Mucosa of rectum (tissue), 2 donors: ENCODE measurements at regions not wholly inside any gene's neighbourhood (a gene's known extent, or its start where the extent isn't known, plus 50 kb on each side); places are given as distances from the start of the nearest gene placed in this dataset.

Source experiments
- H3K27ac ChIP-seq, 2 donors: one replicate each; pipeline ENCODE4 v1.7.0; 2013; ENCODE audit warnings: inconsistent platforms in 2 of 2, low read depth in 2 of 2, low read length in 2 of 2
- H3K27me3 ChIP-seq, 2 donors: one replicate each; pipeline ENCODE4 v1.7.0; 2013; ENCODE audit warnings: low read length in 2 of 2; ENCODE audit not compliant: control insufficient read depth in 2 of 2, insufficient read depth in 2 of 2
- H3K36me3 ChIP-seq, 2 donors: one replicate each; pipeline ENCODE4 v1.7.0; 2013; ENCODE audit warnings: low read length in 2 of 2; ENCODE audit not compliant: control insufficient read depth in 2 of 2, insufficient read depth in 2 of 2
- H3K4me1 ChIP-seq, 2 donors: one replicate each; pipeline ENCODE4 v1.7.0; 2013; ENCODE audit warnings: low read length in 2 of 2, mild to moderate bottlenecking in 1 of 2; ENCODE audit not compliant: control insufficient read depth in 2 of 2, insufficient read depth in 2 of 2
- H3K4me3 ChIP-seq, 2 donors: one replicate each; pipeline ENCODE4 v1.7.0; 2013; ENCODE audit warnings: low read length in 2 of 2
- H3K9ac ChIP-seq, 2 donors: one replicate each; pipeline ENCODE4 v1.7.0; 2013; ENCODE audit warnings: low read length in 2 of 2, low read depth in 1 of 2, mild to moderate bottlenecking in 1 of 2
- H3K9me3 ChIP-seq, 2 donors: one replicate each; pipeline ENCODE4 v1.7.0; 2013; ENCODE audit warnings: low read length in 2 of 2; ENCODE audit not compliant: control insufficient read depth in 2 of 2
- donor health status: healthy.
- donor health status: Normal muscosa, but diverticular disease.

- no peaks in the 10 kb centered on the region for H3K36me3 ChIP-seq
- no peak overlapping the region for H3K27ac ChIP-seq
- no peaks in the 10 kb centered on the region for H3K9me3 ChIP-seq
- no peak overlapping the region for H3K9ac ChIP-seq
- no peaks in the 10 kb centered on the region for H3K4me1 ChIP-seq
- no peaks in the 10 kb centered on the region for H3K27me3 ChIP-seq
- no peak overlapping the region for H3K4me3 ChIP-seq
These were observed 151.0 kb upstream of the AHR start for GRCh38 chr7:17147409-17147808.

GRCh38 chr7:17150018-17150417 is 148.4 kb upstream of the AHR start:
- Histone ChIP-seq H3K27ac (no peak overlapping the region), H3K36me3 (no peaks in the 10 kb centered on the region), H3K9ac (no peak overlapping the region), H3K27me3 (no peaks in the 10 kb centered on the region), H3K9me3 (no peaks in the 10 kb centered on the region), H3K4me3 (no peak overlapping the region), H3K4me1 (no peaks in the 10 kb centered on the region)

- Histone ChIP-seq H3K9ac (no peak overlapping the region), H3K9me3 (no peaks in the 10 kb centered on the region), H3K4me3 (no peak overlapping the region), H3K27ac (no peak overlapping the region), H3K36me3 (no peaks in the 10 kb centered on the region), H3K4me1 (no peaks in the 10 kb centered on the region), H3K27me3 (no peaks in the 10 kb centered on the region)
These were observed 145.7 kb upstream of the AHR start for GRCh38 chr7:17152721-17153120.

GRCh38 chr7:17153536-17153935 is 144.9 kb upstream of the AHR start:
- H3K27ac ChIP-seq = no peak overlapping the region
- H3K4me3 ChIP-seq = no peak overlapping the region
- no peaks in the 10 kb centered on the region for H3K27me3 ChIP-seq
- H3K36me3 ChIP-seq = no peaks in the 10 kb centered on the region
- no peaks in the 10 kb centered on the region for H3K9me3 ChIP-seq
- H3K4me1 ChIP-seq = no peaks in the 10 kb centered on the region
- no peak overlapping the region for H3K9ac ChIP-seq

- H3K4me3 ChIP-seq = no peak overlapping the region
- H3K27me3 ChIP-seq = no peaks in the 10 kb centered on the region
- H3K36me3 ChIP-seq = no peaks in the 10 kb centered on the region
- H3K9me3 ChIP-seq = no peaks in the 10 kb centered on the region
- H3K4me1 ChIP-seq = no peaks in the 10 kb centered on the region
- no peak overlapping the region for H3K27ac ChIP-seq
- H3K9ac ChIP-seq = no peak overlapping the region
These were observed 142.9 kb upstream of the AHR start for GRCh38 chr7:17155529-17155928.

GRCh38 chr7:17158261-17158660 is 140.2 kb upstream of the AHR start:
- no peaks in the 10 kb centered on the region for H3K36me3 ChIP-seq
- H3K27ac ChIP-seq = no peak overlapping the region
- H3K9ac ChIP-seq = no peak overlapping the region
- no peak overlapping the region for H3K4me3 ChIP-seq
- H3K27me3 ChIP-seq = no peaks in the 10 kb centered on the region
- H3K9me3 ChIP-seq = no peaks in the 10 kb centered on the region
- H3K4me1 ChIP-seq = no peaks in the 10 kb centered on the region

- H3K27ac ChIP-seq = no peak overlapping the region
- no peaks in the 10 kb centered on the region for H3K27me3 ChIP-seq
- no peak overlapping the region for H3K9ac ChIP-seq
- no peaks in the 10 kb centered on the region for H3K36me3 ChIP-seq
- no peak overlapping the region for H3K4me3 ChIP-seq
- no peaks in the 10 kb centered on the region for H3K4me1 ChIP-seq
- H3K9me3 ChIP-seq = no peaks in the 10 kb centered on the region
These were observed 138.9 kb upstream of the AHR start for GRCh38 chr7:17159500-17160037.

GRCh38 chr7:17166824-17167379 is 131.6 kb upstream of the AHR start:
- no peak overlapping the region for H3K4me3 ChIP-seq
- no peaks in the 10 kb centered on the region for H3K27me3 ChIP-seq
- H3K9me3 ChIP-seq = no peaks in the 10 kb centered on the region
- H3K4me1 ChIP-seq = no peaks in the 10 kb centered on the region
- no peak overlapping the region for H3K9ac ChIP-seq
- H3K27ac ChIP-seq = no peak overlapping the region
- no peaks in the 10 kb centered on the region for H3K36me3 ChIP-seq

GRCh38 chr7:17168416-17168815 is 130.0 kb upstream of the AHR start:
- H3K9me3 ChIP-seq = no peaks in the 10 kb centered on the region
- H3K4me3 ChIP-seq = no peak overlapping the region
- H3K36me3 ChIP-seq = no peaks in the 10 kb centered on the region
- no peaks in the 10 kb centered on the region for H3K4me1 ChIP-seq
- no peak overlapping the region for H3K9ac ChIP-seq
- no peaks in the 10 kb centered on the region for H3K27me3 ChIP-seq
- no peak overlapping the region for H3K27ac ChIP-seq

GRCh38 chr7:17171427-17171826 is 127.0 kb upstream of the AHR start:
- no peaks in the 10 kb centered on the region for H3K36me3 ChIP-seq

More at GRCh38 chr7:17171427-17171826, 127.0 kb upstream of the AHR start:
- Histone ChIP-seq H3K27ac (no peak overlapping the region), H3K4me3 (no peak overlapping the region), H3K9me3 (no peaks in the 10 kb centered on the region), H3K27me3 (no peaks in the 10 kb centered on the region), H3K4me1 (peaks cover 0 to 4% of the 10 kb centered on the region in 2 donors), H3K9ac (no peak overlapping the region)
